ENCODE measurements at regions not wholly inside any gene's neighbourhood (a gene's known extent, or its start where the extent isn't known, plus 50 kb on each side); places are given as distances from the start of the nearest gene placed in this dataset.
"Not testable (repeated sequence)": the region's sequence is repeated elsewhere in the genome, so short reads cannot be mapped to it uniquely, and the experiment has no call there.

GRCh38 chr2:128663371-128664050 lies 344.8 kb upstream of the HS6ST1 start:
- H3K27ac ChIP-seq: no peak overlapping the region
- TF ChIP-seq CTCF (conservative IDR thresholded peaks at IDR 0.05): no peak

- H3K27ac ChIP-seq: no peak overlapping the region
- no peak for TF ChIP-seq CTCF (conservative IDR thresholded peaks at IDR 0.05)
Observed at GRCh38 chr2:128664499-128664971, 345.9 kb upstream of the HS6ST1 start.

- no peak for TF ChIP-seq CTCF (conservative IDR thresholded peaks at IDR 0.05)
Observed at GRCh38 chr2:128665113-128665512, 346.4 kb upstream of the HS6ST1 start.

GRCh38 chr2:128666596-128666995 lies 347.9 kb upstream of the HS6ST1 start:
- no peak for TF ChIP-seq CTCF (conservative IDR thresholded peaks at IDR 0.05)
- H3K27ac ChIP-seq: no peak overlapping the region

More at GRCh38 chr2:128665113-128665512, 346.4 kb upstream of the HS6ST1 start:
- no peak overlapping the region for H3K27ac ChIP-seq

GRCh38 chr2:128667391-128667790 lies 348.7 kb upstream of the HS6ST1 start:
- H3K27ac ChIP-seq: no peak overlapping the region
- TF ChIP-seq CTCF (conservative IDR thresholded peaks at IDR 0.05): no peak

- no peak overlapping the region for H3K27ac ChIP-seq
- TF ChIP-seq CTCF (conservative IDR thresholded peaks at IDR 0.05): no peak
Observed at GRCh38 chr2:128668946-128669345, 350.3 kb upstream of the HS6ST1 start.

- no peak for TF ChIP-seq CTCF (conservative IDR thresholded peaks at IDR 0.05)
- H3K27ac ChIP-seq: no peak overlapping the region
Observed at GRCh38 chr2:128670066-128670465, 351.4 kb upstream of the HS6ST1 start.

- not testable (repeated sequence) for H3K27ac ChIP-seq
Observed at GRCh38 chr2:128671981-128672757, 353.5 kb upstream of the HS6ST1 start.

GRCh38 chr2:128679680-128680079 lies 361.0 kb upstream of the HS6ST1 start:
- not testable (repeated sequence) for H3K27ac ChIP-seq

All from VCaP (cell line).